Stimulated activated naive CD8-positive, alpha-beta T cell treated with anti-CD3 and anti-CD28 coated beads, Interleukin-15, amount 100 ng/mL, for 72 hours (primary cell): ENCODE measurements at regions not wholly inside any gene's neighbourhood (a gene's known extent, or its start where the extent isn't known, plus 50 kb on each side); places are given as distances from the start of the nearest gene placed in this dataset.
A peak's percentile ranks its signal among the peaks of the same experiment; 100 is the strongest.

ENCODE experiments used
- ATAC-seq: fragments of 150-1000 bp; cut with Tn5 transposase; 2 replicates; pipeline ENCODE4 v1.10.0; 2021; ENCODE audit warnings: mild to moderate bottlenecking, moderate library complexity
- DNase-seq, 2 donors: peaks; one replicate each; pipeline ENCODE4 v3.0.0; 2021 to 2022
- H3K27ac Mint-ChIP-seq, 2 donors: one replicate each; pipeline ENCODE4 v1.8.0; 2022; ENCODE audit warnings: mild to moderate bottlenecking in 2 of 2, mixed read lengths in 2 of 2, moderate library complexity in 2 of 2
- H3K27me3 Mint-ChIP-seq: one replicate; pipeline ENCODE4 v1.8.0; 2022; ENCODE audit warnings: mixed read lengths
- H3K4me1 Mint-ChIP-seq: one replicate; pipeline ENCODE4 v1.8.0; 2022; ENCODE audit warnings: mild to moderate bottlenecking, mixed read lengths
- H3K4me3 Mint-ChIP-seq, 2 donors: one replicate each; pipeline ENCODE4 v1.8.0; 2022; ENCODE audit warnings: mild to moderate bottlenecking in 2 of 2, mixed read lengths in 2 of 2, moderate library complexity in 1 of 2
- H3K9me3 Mint-ChIP-seq, 2 donors: one replicate each; pipeline ENCODE4 v1.8.0; 2022; ENCODE audit warnings: mixed read lengths in 2 of 2

DNA sequence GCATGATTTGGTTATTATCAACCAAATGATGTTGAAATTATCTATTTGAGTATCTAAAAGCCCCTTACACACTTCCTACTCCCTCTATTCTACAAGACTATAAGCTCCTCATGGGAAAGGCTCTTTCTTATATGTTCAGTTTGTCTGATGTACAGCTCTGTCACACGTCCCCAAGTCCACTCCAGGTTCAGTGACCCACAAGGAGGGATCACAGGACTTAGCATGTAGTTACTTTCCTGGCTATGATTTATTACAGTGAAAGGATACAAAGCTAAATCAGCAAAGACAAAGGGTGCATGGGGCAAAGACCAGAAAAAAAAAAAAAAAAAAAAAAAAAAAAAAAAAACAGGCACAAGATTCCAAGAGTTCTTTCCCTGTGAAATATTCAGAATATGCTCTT is 125.6 kb upstream of the TMEM106B start:
- DNase-seq (no peak), ATAC-seq (no peak)
- Mint-ChIP-seq H3K27me3 (no peaks in the 10 kb centered on the region), H3K27ac (no peak overlapping the region), H3K4me1 (no peaks in the 10 kb centered on the region), H3K9me3 (peaks cover 0 to 5% of the 10 kb centered on the region in 2 donors), H3K4me3 (no peak overlapping the region)

GRCh38 chr7:12089951-12090756 is 120.9 kb upstream of the TMEM106B start:
- H3K9me3 Mint-ChIP-seq = peaks cover 0 to 5% of the 10 kb centered on the region in 2 donors
- no peaks in the 10 kb centered on the region for H3K27me3 Mint-ChIP-seq
- no peak for DNase-seq
- H3K4me1 Mint-ChIP-seq = no peaks in the 10 kb centered on the region
- peak overlapping the region in 1 of 2 donors; percentile 30 for H3K27ac Mint-ChIP-seq
- no peak for ATAC-seq
- no peak overlapping the region for H3K4me3 Mint-ChIP-seq

GRCh38 chr7:12090757-12091221 is 120.3 kb upstream of the TMEM106B start:
- ATAC-seq (peak; percentile 43), DNase-seq (no peak)
- Mint-ChIP-seq H3K27me3 (no peaks in the 10 kb centered on the region), H3K27ac (no peak overlapping the region), H3K9me3 (peaks cover 0 to 5% of the 10 kb centered on the region in 2 donors), H3K4me3 (no peak overlapping the region), H3K4me1 (no peaks in the 10 kb centered on the region)

- Mint-ChIP-seq H3K9me3 (peaks cover 0 to 5% of the 10 kb centered on the region in 2 donors), H3K4me3 (no peak overlapping the region), H3K27ac (no peak overlapping the region), H3K27me3 (no peaks in the 10 kb centered on the region), H3K4me1 (no peaks in the 10 kb centered on the region)
- ATAC-seq (no peak), DNase-seq (no peak)
Observed at GRCh38 chr7:12091231-12091630, 119.9 kb upstream of the TMEM106B start.

DNA sequence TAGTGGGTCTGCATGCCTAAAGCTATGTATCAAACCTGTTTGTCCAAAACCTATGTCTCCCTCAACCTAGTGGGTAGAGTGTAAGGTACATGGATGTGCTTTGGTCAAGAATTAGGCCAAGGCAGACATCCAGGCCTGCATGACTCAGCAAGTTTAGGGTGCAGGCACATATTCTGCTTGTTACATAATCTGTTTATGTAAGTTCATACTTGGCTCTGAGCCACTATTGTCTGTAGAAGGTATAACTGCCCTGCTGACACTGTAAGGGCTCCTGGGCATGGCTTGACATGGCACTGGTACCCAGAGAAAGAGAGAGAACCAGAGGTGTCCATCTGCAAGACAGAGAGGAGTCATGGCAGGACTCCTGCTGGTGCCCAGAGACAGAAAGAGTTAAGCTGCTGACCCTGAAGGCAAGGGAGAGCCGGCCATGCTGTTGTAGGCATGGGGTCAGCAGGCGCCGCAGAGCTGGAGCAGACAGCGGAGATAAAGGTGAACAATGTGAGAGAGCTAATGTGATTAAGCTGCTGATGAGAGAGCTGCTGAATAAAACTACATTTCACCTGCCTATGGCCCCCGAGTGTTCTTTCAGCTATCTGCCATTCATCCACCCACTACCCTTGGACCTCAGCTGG is 118.5 kb upstream of the TMEM106B start:
- DNase-seq (no peak), ATAC-seq (no peak)
- H3K4me3 Mint-ChIP-seq = no peak overlapping the region
- no peaks in the 10 kb centered on the region for H3K4me1 Mint-ChIP-seq
- no peaks in the 10 kb centered on the region for H3K27me3 Mint-ChIP-seq
- H3K9me3 Mint-ChIP-seq = peaks cover 0 to 1% of the 10 kb centered on the region in 2 donors
- no peak overlapping the region for H3K27ac Mint-ChIP-seq

DNA sequence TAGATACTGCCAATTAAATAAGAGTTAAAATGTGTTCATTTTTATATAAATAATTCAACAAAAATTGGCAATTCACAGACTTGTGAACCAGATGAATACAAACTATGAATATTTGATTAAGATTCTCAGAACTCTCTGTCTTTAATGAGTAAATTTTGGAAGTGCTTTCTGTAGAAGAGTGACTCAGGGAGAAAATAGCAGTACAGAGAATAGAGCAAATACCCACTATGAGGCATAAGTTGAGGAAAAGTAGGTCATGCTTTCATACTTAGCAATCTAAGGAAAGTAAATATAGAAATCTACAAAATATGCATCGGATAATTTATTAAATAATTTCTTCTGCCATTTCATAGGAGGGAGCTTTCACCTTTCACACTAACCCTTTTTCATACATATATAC is 117.7 kb upstream of the TMEM106B start:
- H3K27ac Mint-ChIP-seq = no peak overlapping the region
- no peaks in the 10 kb centered on the region for H3K9me3 Mint-ChIP-seq
- no peaks in the 10 kb centered on the region for H3K27me3 Mint-ChIP-seq
- H3K4me1 Mint-ChIP-seq = no peaks in the 10 kb centered on the region
- H3K4me3 Mint-ChIP-seq = no peak overlapping the region
- ATAC-seq = no peak
- DNase-seq = no peak

DNA sequence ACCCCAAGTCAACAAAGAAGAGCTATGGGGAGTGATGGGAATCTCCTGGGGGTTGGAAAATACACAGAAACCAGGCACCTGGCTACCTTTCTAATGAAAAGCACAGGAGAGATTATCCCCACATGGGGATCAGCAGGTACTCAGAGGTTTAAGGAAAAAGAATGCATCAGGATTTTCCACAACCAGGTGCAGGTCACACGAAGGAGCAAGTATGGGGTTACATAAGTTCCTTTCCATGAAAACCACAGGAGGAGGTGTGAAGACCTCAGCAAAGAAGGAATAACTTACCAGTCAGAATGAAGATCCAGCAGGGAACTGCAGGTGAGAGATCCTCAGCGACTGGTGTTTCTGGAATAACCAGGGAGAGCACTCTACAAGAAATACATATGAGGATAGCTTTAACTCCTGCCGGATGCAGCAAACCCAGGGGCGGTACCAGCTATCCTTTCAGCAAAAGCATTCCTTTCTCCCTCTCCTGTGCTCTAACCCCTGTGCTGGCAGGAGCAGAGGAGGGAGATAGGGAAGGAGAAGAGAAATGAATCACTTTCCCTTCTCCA is 116.7 kb upstream of the TMEM106B start:
- no peak for DNase-seq
- H3K4me1 Mint-ChIP-seq = no peaks in the 10 kb centered on the region
- no peaks in the 10 kb centered on the region for H3K27me3 Mint-ChIP-seq
- H3K9me3 Mint-ChIP-seq = no peaks in the 10 kb centered on the region
- no peak for ATAC-seq
- H3K4me3 Mint-ChIP-seq = no peak overlapping the region
- peak overlapping the region in 1 of 2 donors; percentile 40 for H3K27ac Mint-ChIP-seq

- Mint-ChIP-seq H3K27me3 (no peaks in the 10 kb centered on the region), H3K9me3 (no peaks in the 10 kb centered on the region), H3K4me1 (no peaks in the 10 kb centered on the region), H3K27ac (no peak overlapping the region), H3K4me3 (no peak overlapping the region)
- ATAC-seq (no peak), DNase-seq (no peak)
Observed at GRCh38 chr7:12102126-12102525, 109.0 kb upstream of the TMEM106B start.

DNA sequence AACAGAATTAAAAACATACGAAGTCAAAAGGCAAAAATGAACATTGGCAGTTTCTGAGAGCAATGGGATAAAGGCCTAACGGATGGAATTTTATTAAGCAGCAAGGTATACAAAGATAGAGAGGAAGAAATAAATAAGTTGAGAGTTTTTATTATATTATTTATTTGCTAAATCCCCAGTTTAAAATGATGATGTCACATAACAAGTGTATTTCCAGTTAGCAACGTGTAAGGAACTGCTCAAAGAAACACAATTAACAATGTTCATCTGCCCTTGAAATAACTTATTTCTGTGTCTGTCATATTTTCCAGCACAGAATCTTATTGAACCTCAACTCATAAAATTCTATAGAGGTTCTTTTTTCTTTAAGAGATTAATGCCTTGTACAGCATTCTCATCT is 108.6 kb upstream of the TMEM106B start:
- H3K27ac Mint-ChIP-seq = no peak overlapping the region
- DNase-seq (no peak), ATAC-seq (no peak)
- H3K4me1 Mint-ChIP-seq = no peaks in the 10 kb centered on the region
- H3K9me3 Mint-ChIP-seq = no peaks in the 10 kb centered on the region
- no peak overlapping the region for H3K4me3 Mint-ChIP-seq
- no peaks in the 10 kb centered on the region for H3K27me3 Mint-ChIP-seq

DNA sequence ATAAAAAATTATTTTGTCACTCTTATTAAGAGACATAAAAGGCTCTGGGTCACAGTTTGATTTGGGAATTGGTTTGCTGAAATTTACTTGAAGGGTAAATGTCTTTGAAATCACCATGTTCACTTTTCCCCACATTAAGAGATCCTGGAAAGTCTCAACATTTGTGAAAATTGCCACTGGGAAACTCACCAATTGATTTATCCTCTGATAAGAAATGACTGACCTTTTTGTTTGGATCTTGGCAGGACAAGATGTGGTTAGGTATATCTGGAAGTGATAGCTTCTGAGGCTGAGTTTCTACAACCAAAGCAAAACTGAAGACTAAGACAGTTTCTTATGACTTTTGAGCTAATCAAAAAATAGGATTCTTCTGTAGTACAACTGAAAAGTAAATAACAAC is 107.1 kb upstream of the TMEM106B start:
- no peak for ATAC-seq
- Mint-ChIP-seq H3K27ac (no peak overlapping the region), H3K4me1 (no peaks in the 10 kb centered on the region), H3K27me3 (peaks cover 2% of the 10 kb centered on the region), H3K4me3 (no peak overlapping the region), H3K9me3 (no peaks in the 10 kb centered on the region)
- DNase-seq = no peak

DNA sequence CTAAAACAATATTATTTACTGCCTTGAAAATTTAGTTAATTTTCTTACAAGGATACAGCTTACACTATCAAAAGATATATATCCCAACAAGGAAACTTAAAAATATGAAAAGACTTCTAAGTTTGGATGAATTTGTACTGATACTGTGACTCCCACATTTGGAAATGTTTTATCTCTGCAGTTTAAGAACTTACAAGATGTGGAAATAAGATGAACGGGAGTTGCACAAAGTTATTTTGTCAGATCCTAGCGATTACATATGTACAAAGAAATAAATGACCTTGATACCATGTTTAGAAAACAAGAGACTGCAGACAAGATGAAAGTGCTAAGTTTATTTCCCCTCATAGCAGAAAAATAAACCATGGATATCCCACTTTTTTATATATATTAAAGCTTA is 103.7 kb upstream of the TMEM106B start:
- peaks cover 13% of the 10 kb centered on the region for H3K4me1 Mint-ChIP-seq
- no peak overlapping the region for H3K4me3 Mint-ChIP-seq
- DNase-seq = no peak
- no peak for ATAC-seq
- no peaks in the 10 kb centered on the region for H3K9me3 Mint-ChIP-seq
- peaks cover 27% of the 10 kb centered on the region for H3K27me3 Mint-ChIP-seq
- H3K27ac Mint-ChIP-seq = no peak overlapping the region

DNA sequence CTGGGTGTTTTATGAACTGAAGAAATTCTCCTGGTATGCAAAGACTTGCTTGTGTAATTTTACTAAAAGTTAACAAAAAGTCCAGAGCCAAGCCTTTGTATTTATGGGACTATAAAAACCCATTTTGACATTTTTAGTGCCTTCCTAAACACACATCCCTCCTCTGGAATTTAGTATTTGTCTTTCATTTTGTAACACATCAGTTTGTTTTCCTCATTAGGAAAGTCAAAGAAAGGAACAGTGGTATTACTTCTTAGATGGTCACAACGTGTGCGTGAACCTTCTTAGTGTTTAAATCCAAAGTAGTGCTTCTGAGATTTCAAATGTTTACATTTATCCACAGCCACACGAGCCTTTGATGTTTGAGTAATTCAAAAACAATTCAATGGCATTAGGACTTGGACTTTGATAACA is 103.2 kb upstream of the TMEM106B start:
- Mint-ChIP-seq H3K4me3 (no peak overlapping the region), H3K27ac (no peak overlapping the region), H3K9me3 (no peaks in the 10 kb centered on the region), H3K4me1 (peaks cover 14% of the 10 kb centered on the region), H3K27me3 (peaks cover 32% of the 10 kb centered on the region)
- ATAC-seq = no peak
- no peak for DNase-seq

DNA sequence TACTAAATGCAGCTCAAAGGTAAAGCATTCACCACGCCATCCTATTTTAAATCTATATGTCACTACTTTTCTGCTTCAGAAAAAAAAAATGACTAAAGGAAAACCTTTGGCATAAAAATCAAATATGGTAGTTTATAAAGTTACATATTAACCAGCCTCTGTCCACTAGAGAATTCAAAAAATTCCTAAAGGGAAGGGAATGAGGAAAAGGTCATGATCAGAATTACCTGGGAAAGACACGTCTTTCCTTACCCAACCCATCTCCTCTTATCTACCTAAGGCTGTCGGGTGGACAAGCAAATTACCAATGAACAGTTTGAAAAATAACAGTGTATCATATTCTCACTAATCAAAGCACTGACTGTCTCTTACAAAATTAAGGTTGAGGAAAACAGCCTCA is 100.7 kb upstream of the TMEM106B start:
- DNase-seq = no peak
- no peaks in the 10 kb centered on the region for H3K9me3 Mint-ChIP-seq
- H3K27me3 Mint-ChIP-seq = peaks cover 33% of the 10 kb centered on the region
- no peak overlapping the region for H3K4me3 Mint-ChIP-seq
- no peak overlapping the region for H3K27ac Mint-ChIP-seq
- H3K4me1 Mint-ChIP-seq = peaks cover 14% of the 10 kb centered on the region
- ATAC-seq = no peak

GRCh38 chr7:12111422-12112405 is 99.4 kb upstream of the TMEM106B start:
- no peak overlapping the region for H3K27ac Mint-ChIP-seq
- H3K9me3 Mint-ChIP-seq = no peaks in the 10 kb centered on the region
- peaks cover 33% of the 10 kb centered on the region for H3K27me3 Mint-ChIP-seq
- peaks cover 14% of the 10 kb centered on the region for H3K4me1 Mint-ChIP-seq
- DNase-seq (peak; percentile 19 to 25), ATAC-seq (peak; percentile 89)
- peak overlapping the region; percentile 76 to 85 for H3K4me3 Mint-ChIP-seq

DNA sequence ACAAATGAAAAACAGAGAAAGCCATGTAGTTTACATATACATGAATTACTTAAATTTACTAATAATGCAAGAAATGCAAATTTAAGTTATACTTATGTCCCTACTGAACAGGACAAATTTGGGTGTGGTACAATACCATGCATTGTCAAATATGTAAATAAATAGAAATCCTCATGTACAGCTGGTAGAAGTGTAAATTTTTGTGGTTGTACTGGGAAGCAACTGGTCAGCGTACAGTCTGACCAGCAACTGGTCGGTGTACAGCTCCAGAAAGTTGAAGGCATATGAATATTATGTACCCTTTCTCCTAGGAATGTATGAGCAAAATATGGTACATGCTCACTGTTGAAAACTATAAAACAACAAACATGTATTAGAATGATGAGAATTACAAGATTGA is 93.9 kb upstream of the TMEM106B start:
- no peak overlapping the region for H3K27ac Mint-ChIP-seq
- ATAC-seq = no peak
- no peaks in the 10 kb centered on the region for H3K9me3 Mint-ChIP-seq
- peaks cover 3% of the 10 kb centered on the region for H3K4me1 Mint-ChIP-seq
- peaks cover 8% of the 10 kb centered on the region for H3K27me3 Mint-ChIP-seq
- DNase-seq = no peak
- H3K4me3 Mint-ChIP-seq = no peak overlapping the region
